ENCODE measurements at regions not wholly inside any gene's neighbourhood (a gene's known extent, or its start where the extent isn't known, plus 50 kb on each side); places are given as distances from the start of the nearest gene placed in this dataset.

- Histone ChIP-seq H3K9me3 (no peaks in the 10 kb centered on the region), H3K4me3 (no peak overlapping the region), H3K27me3 (peaks cover 0 to 9% (median 3%) of the 10 kb centered on the region in 3 donors), H3K27ac (no peak overlapping the region), H3K4me1 (peaks cover 0 to 15% (median 8%) of the 10 kb centered on the region in 4 donors), H3K36me3 (no peaks in the 10 kb centered on the region)
- 55 to 69% methylated on average over 10 of the region's 10 CpGs for WGBS, 2 donors
- intact Hi-C loops (cut with DNase I), result no loop called here
- TF ChIP-seq, protein P1, sequence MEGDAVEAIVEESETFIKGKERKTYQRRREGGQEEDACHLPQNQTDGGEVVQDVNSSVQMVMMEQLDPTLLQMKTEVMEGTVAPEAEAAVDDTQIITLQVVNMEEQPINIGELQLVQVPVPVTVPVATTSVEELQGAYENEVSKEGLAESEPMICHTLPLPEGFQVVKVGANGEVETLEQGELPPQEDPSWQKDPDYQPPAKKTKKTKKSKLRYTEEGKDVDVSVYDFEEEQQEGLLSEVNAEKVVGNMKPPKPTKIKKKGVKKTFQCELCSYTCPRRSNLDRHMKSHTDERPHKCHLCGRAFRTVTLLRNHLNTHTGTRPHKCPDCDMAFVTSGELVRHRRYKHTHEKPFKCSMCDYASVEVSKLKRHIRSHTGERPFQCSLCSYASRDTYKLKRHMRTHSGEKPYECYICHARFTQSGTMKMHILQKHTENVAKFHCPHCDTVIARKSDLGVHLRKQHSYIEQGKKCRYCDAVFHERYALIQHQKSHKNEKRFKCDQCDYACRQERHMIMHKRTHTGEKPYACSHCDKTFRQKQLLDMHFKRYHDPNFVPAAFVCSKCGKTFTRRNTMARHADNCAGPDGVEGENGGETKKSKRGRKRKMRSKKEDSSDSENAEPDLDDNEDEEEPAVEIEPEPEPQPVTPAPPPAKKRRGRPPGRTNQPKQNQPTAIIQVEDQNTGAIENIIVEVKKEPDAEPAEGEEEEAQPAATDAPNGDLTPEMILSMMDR (IDR thresholded peaks at IDR 0.05), result no peak
- TF ChIP-seq EP300 (IDR thresholded peaks at IDR 0.05) (no peak), POLR2A (IDR thresholded peaks at IDR 0.05) (no peak), POLR2AphosphoS5 (IDR thresholded peaks at IDR 0.05) (no peak)
- DNase-seq, result no peak
Observed at GRCh38 chr22:34800260-34800980, 265.5 kb upstream of the ISX start.

- TF ChIP-seq POLR2AphosphoS5 (IDR thresholded peaks at IDR 0.05) (no peak), POLR2A (IDR thresholded peaks at IDR 0.05) (no peak), EP300 (IDR thresholded peaks at IDR 0.05) (no peak)
- TF ChIP-seq, protein P1 (IDR thresholded peaks at IDR 0.05), result no peak
- H3K27me3 ChIP-seq, result peaks cover 0 to 9% (median 3%) of the 10 kb centered on the region in 3 donors
Observed at GRCh38 chr22:34801221-34801620, 264.7 kb upstream of the ISX start.

DNA sequence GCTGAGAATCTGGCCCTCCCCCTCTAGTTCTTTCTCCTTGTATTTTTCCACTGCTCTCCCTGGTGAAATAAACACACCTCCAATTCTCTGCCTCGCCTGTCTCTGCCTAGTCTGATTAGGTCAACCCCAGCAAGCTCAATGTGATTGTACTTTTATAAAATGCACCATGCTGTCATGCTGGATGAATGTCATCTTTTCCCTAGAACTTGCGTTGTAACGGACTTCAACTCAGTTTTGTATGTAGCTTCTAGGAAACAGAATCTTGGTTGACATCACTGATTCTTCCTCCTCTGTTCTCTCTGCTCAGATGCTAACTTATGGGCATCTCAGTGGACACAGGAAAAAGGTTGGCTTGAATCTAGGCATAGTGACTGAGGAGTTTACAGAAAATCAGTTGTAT is 261.9 kb upstream of the ISX start:
- peaks cover 0 to 15% (median 8%) of the 10 kb centered on the region in 4 donors for H3K4me1 ChIP-seq
- H3K9me3 ChIP-seq, result no peaks in the 10 kb centered on the region
- intact Hi-C loops (cut with DNase I), result no loop called here
- peaks cover 0 to 2% (median 0%) of the 10 kb centered on the region in 3 donors for H3K27me3 ChIP-seq
- H3K36me3 ChIP-seq, result no peaks in the 10 kb centered on the region
- 80 to 81% methylated on average over 3 of the region's 3 CpGs for WGBS, 2 donors
- no peak overlapping the region for H3K27ac ChIP-seq
- H3K4me3 ChIP-seq, result no peak overlapping the region
- TF ChIP-seq POLR2AphosphoS5 (IDR thresholded peaks at IDR 0.05), result no peak
- TF ChIP-seq POLR2A (IDR thresholded peaks at IDR 0.05), result no peak
- TF ChIP-seq, protein P1 (IDR thresholded peaks at IDR 0.05), result no peak
- no peak for TF ChIP-seq EP300 (IDR thresholded peaks at IDR 0.05)
- no peak for DNase-seq

More at GRCh38 chr22:34801221-34801620, 264.7 kb upstream of the ISX start:
- Histone ChIP-seq H3K9me3 (no peaks in the 10 kb centered on the region), H3K4me3 (no peak overlapping the region), H3K27ac (no peak overlapping the region), H3K36me3 (no peaks in the 10 kb centered on the region), H3K4me1 (peaks cover 0 to 15% (median 8%) of the 10 kb centered on the region in 4 donors)
- DNase-seq, result no peak
- intact Hi-C loops (cut with DNase I), result no loop called here
- 93 to 94% methylated on average over 11 of the region's 11 CpGs for WGBS, 2 donors

DNA sequence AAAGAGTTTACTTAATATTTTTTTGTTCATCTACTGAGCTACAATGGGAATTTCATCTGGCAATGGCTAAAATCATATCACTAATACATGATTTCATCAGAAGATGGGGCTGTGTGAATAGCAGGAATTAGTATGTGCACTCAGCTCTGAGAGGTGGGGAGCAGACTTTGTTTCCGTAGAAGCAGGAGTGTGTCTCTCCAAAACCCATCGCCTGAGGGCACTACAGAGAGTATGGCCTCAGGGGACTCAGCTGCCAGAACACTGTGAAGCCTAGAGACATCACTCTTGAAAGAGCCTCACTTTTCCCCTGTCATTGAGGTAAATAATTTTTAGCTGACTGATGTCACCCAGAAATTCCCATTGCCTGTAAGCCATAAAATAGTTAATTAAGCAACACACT is 261.4 kb upstream of the ISX start:
- H3K27ac ChIP-seq, result no peak overlapping the region
- no peak overlapping the region for H3K4me3 ChIP-seq
- no peaks in the 10 kb centered on the region for H3K36me3 ChIP-seq
- no peaks in the 10 kb centered on the region for H3K9me3 ChIP-seq
- peaks cover 0 to 14% (median 8%) of the 10 kb centered on the region in 4 donors for H3K4me1 ChIP-seq
- no peak for DNase-seq
- intact Hi-C loops (cut with DNase I), result no loop called here
- 46 to 56% methylated on average over 2 of the region's 2 CpGs for WGBS, 2 donors
- TF ChIP-seq EP300 (IDR thresholded peaks at IDR 0.05) (no peak), POLR2A (IDR thresholded peaks at IDR 0.05) (no peak), POLR2AphosphoS5 (IDR thresholded peaks at IDR 0.05) (no peak)
- TF ChIP-seq, protein P1 (IDR thresholded peaks at IDR 0.05), result no peak
- no peaks in the 10 kb centered on the region for H3K27me3 ChIP-seq
